ENCODE measurements at regions not wholly inside any gene's neighbourhood (a gene's known extent, or its start where the extent isn't known, plus 50 kb on each side); places are given as distances from the start of the nearest gene placed in this dataset.

DNA sequence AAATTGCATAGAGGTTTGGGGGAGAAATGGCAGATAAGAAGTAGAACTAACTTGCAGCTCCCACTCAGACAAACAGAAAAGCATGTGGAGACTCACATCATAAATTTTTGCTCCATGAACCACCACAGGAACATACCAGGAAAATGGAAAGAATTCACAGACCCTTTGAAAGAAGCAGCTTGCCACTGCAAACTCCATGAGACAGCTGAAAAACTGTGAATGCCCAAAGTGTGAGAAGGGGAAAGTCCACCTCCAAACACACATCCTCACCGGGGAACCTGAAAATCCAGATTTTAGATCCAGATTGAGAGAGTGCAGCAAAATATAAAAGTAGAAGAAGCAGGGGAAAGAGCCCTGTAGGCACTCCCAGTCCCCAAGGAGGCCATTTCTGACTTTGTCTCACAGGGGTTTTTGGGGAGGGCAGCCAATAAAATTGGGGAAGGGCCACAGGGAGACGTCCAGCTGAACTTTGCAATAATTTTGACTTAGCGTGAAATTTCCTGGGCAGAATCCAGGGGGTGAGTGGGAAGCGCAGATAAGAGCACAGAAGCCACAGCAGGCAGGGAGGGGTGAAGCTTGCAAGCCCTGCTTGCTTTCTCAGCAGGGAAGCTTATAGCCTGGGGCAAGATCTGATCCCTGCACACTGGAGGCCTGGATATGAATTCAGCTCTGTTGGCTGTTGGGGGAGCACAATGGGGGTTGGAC lies 183.4 kb upstream of the UBE2E2 start:
- H3K27ac ChIP-seq (ENCODE audit: extremely low read depth, low read depth, low read length), result no peak overlapping the region
- no peak for DNase-seq (ENCODE audit: extremely low read depth in 1 of 4, low spot score in 3 of 4)
- no peaks in the 10 kb centered on the region for H4K20me1 ChIP-seq (replicated peaks; ENCODE audit: control insufficient read depth, insufficient read depth, low read length)
- no peaks in the 10 kb centered on the region for H3K27me3 ChIP-seq (ENCODE audit: control insufficient read depth in 2 of 2, insufficient read depth in 2 of 2, low read length in 2 of 2)
- WGBS (ENCODE audit: insufficient coverage, low coverage, missing lambda C conversion rate), result 2% methylated on average over 4 of the region's 4 CpGs
- no peak overlapping the region for H3K4me3 ChIP-seq
- H2AFZ ChIP-seq (ENCODE audit: low read depth, low read length), result no peak overlapping the region
- H3K79me2 ChIP-seq (ENCODE audit: control insufficient read depth, insufficient read depth, low read length), result no peaks in the 10 kb centered on the region
- no peaks in the 10 kb centered on the region for H3K9me1 ChIP-seq (ENCODE audit: control insufficient read depth, insufficient read depth, low read length)
- no peaks in the 10 kb centered on the region for H3K36me3 ChIP-seq (ENCODE audit: control insufficient read depth, insufficient read depth, low read length)
- ATAC-seq, result no peak
- H3K9ac ChIP-seq (ENCODE audit: insufficient read depth in 1 of 2, low read depth in 2 of 2, low read length in 2 of 2), result no peak overlapping the region
- in situ Hi-C loops (cut with MboI), result no loop called here
- CTCF ChIA-PET (ENCODE audit: low intra/inter-chr PET ratio), result no interaction called here
- TF ChIP-seq ETV6 (IDR thresholded peaks at IDR 0.05; ENCODE audit: borderline replicate concordance in 1 of 2, low read depth in 2 of 2, low read length in 1 of 2) (no peak), ETV6 (CRISPR knock-in tag; IDR thresholded peaks at IDR 0.05; ENCODE audit: borderline replicate concordance) (no peak), IRF1 (CRISPR knock-in tag; IDR thresholded peaks at IDR 0.05; ENCODE audit: borderline replicate concordance) (no peak), MCM2 (IDR thresholded peaks at IDR 0.05; ENCODE audit: low read depth) (no peak), SIN3A (IDR thresholded peaks at IDR 0.05; ENCODE audit: borderline replicate concordance in 2 of 2, control insufficient read depth in 1 of 2, low read depth in 2 of 2, low read length in 2 of 2) (no peak)
- TF ChIP-seq, protein P1, sequence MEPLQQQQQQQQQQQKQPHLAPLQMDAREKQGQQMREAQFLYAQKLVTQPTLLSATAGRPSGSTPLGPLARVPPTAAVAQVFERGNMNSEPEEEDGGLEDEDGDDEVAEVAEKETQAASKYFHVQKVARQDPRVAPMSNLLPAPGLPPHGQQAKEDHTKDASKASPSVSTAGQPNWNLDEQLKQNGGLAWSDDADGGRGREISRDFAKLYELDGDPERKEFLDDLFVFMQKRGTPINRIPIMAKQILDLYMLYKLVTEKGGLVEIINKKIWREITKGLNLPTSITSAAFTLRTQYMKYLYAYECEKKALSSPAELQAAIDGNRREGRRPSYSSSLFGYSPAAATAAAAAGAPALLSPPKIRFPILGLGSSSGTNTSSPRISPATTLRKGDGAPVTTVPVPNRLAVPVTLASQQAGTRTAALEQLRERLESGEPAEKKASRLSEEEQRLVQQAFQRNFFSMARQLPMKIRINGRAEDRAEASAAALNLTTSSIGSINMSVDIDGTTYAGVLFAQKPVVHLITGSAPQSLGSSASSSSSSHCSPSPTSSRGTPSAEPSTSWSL (CRISPR knock-in tag; IDR thresholded peaks at IDR 0.05; ENCODE audit: borderline replicate concordance), result no peak
- intact Hi-C loops (cut with micrococcal nuclease), result no loop called here
- no TSS peak for BruUV-seq (replicated peaks)
- POLR2A ChIA-PET, result no interaction called here
- no peaks in the 10 kb centered on the region for H3K9me3 ChIP-seq (replicated peaks; ENCODE audit: control insufficient read depth, insufficient read depth, low read depth, low read length)
- H3K4me2 ChIP-seq (ENCODE audit: insufficient read depth, low read length), result no peak overlapping the region
- no peak for FAIRE-seq
- H3K4me1 ChIP-seq (replicated peaks in 1 of 2; ENCODE audit: control insufficient read depth in 2 of 2, insufficient read depth in 2 of 2, low read length in 2 of 2), result no peaks in the 10 kb centered on the region
